GM18868 (cell line): ENCODE measurements at regions not wholly inside any gene's neighbourhood (a gene's known extent, or its start where the extent isn't known, plus 50 kb on each side); places are given as distances from the start of the nearest gene placed in this dataset.
A peak's percentile ranks its signal among the peaks of the same experiment; 100 is the strongest.

Source experiments
- ATAC-seq: cut with Tn5 transposase; IDR thresholded peaks from one replicate; pipeline ENCODE4 v1.9.1; 2021; ENCODE audit warnings: mild to moderate bottlenecking, moderate library complexity; ENCODE audit not compliant: unreplicated experiment

GRCh38 chr1:98428864-98429263, 232.7 kb upstream of the SNX7 start:
- ATAC-seq, result no peak

DNA sequence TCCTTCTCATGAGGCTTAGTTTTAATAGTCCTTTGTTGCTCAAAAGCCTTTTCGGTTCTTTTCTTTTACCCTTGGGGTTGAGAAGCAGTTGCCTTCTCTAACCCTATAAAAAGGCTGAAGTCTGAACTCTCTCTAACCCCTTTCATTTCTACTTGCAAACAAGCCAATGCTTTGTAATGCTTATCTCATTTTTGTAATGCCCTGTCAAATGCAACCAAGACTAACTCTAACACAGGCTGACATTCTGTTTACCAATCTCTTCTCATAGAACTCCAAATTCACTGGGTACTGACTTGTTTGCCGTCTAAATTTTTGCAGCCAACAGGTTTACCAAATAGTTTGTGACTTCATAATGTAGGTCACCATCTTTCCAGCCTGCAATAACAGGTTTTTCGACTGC, 233.9 kb upstream of the SNX7 start:
- no peak for ATAC-seq

DNA sequence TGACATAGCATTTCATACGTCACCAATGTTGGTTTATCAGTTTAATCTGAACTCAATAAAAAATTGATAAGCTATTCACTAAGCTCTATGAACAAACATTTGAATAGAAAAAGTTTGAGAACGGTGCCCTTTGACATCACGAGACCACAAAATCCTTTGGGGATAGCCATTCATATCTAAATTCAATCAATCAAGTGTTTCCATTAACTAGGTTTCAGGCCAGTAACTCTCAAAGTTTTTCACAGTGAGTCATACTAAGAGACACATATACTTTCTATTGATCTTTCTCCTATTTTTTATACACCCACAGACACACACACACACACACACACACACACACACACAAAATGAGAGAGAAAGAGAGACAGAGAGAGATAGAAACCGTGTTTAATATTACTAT, 235.4 kb upstream of the SNX7 start:
- no peak for ATAC-seq

- ATAC-seq, result no peak
Observed at GRCh38 chr1:98422816-98423215, 238.7 kb upstream of the SNX7 start.

DNA sequence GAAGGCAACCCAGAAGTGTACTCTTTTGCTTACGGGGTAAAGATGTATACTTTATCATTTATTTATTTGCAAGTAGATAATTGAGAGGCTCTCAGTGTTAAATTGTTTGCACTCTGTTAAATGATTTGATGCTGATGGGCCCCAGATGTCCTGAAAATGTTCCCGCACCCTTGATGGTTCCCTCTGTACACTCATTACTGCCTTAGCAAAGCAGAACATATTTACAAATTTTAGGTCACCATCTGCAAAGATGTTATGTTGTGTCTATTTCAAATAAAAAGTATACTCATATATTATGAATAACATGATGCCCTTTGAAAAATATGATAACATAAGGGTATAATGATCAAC, 240.5 kb upstream of the SNX7 start:
- no peak for ATAC-seq

DNA sequence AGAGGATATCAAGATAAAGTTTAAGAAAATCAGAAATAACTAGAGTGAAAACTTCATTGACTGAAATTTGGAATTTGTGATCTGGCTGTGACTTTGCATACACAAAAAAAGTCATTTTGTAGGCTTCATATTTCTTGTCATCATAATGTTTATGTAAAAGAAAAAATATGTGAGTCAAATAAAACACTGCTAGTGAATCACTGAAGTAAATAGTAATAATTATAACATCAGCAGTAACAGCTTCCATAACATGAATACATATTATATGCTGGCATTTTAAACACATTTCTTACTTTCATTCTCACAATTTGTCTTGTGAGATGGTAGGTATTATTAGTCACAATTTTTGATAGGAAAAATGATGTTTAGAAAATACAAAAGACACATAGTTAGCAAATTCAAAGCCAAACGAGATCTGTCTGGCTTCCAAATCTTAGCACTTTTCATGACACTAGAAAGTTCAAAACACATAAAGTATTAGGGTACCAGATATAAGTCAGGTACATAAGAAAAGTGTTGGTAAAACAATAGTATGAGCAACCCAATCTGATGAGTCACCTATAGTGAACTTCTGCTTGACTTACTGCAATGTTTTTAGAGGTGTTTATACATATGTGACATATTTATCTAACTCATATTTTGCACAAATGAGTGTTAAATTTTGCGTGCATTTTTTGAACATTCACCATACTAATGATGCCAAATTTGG, 241.0 kb upstream of the SNX7 start:
- ATAC-seq, result no peak

- ATAC-seq, result no peak
Observed at GRCh38 chr1:98417820-98418219, 243.7 kb upstream of the SNX7 start.

DNA sequence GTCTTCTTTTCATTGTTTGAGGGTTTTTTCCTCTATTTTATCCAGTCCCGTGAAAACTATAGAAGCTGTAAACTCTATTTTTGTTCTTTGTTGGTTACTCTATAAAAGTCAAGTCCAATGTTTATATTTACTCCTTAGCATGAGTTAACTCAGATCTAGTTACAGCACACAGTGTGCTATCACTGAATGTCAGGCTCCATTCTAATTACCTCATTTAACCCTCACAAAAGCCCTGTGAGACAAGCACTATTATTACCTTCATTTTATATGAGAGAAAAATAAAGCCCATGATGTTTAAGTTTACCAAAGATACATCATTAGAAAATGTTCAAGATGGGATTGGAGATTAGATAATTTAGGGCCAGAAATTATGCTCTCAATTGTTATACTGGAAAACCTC, 251.4 kb upstream of the SNX7 start:
- no peak for ATAC-seq

GRCh38 chr1:98406352-98407088, 255.0 kb upstream of the SNX7 start:
- no peak for ATAC-seq

GRCh38 chr1:98405581-98406074, 255.9 kb upstream of the SNX7 start:
- ATAC-seq, result peak; percentile 62

GRCh38 chr1:98404866-98405265, 256.7 kb upstream of the SNX7 start:
- no peak for ATAC-seq

- no peak for ATAC-seq
Observed at GRCh38 chr1:98403963-98404480, 257.5 kb upstream of the SNX7 start.

- ATAC-seq, result peak; percentile 27
Observed at GRCh38 chr1:98402860-98403259, 258.7 kb upstream of the SNX7 start.

GRCh38 chr1:98400446-98400845, 261.1 kb upstream of the SNX7 start:
- ATAC-seq, result no peak

DNA sequence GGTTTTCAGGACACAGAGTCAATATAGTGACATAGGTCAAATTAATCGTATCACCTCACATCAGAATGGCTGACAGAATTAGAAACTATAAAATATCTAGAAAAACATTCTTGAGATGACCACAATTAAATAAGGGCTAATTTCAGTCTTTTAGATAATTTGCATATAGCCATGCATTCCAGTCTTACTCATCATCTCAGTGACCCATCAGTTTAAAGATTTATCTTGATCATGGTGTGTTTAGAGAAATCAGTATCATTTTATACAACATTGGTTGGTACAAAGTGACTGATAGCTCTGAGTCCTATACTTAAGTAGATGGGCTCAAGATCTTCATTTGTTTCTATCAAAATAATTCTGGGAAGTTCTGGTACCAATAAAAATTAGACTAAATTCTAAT, 262.3 kb upstream of the SNX7 start:
- no peak for ATAC-seq

GRCh38 chr1:98398649-98399048, 262.9 kb upstream of the SNX7 start:
- ATAC-seq, result no peak

DNA sequence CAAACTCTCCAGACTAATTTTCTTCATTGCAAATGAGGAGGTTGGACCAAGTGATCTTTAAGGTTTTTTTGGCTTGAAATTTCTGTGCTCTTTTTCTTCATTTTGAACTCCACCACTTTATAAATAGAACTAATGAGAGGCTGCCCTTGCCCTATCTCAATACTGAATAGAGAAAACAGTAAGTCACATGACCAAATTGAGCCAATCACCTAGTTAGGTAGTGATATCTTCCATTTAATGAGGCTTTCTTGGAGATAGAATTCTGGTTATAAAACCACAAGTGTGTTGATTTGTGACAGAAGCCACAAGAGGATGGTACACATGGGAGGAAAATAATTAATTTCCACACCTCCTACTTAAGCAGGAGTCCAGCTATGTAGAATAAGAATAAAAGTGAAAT, 263.4 kb upstream of the SNX7 start:
- ATAC-seq, result no peak

- no peak for ATAC-seq
Observed at GRCh38 chr1:98393719-98394118, 267.8 kb upstream of the SNX7 start.

DNA sequence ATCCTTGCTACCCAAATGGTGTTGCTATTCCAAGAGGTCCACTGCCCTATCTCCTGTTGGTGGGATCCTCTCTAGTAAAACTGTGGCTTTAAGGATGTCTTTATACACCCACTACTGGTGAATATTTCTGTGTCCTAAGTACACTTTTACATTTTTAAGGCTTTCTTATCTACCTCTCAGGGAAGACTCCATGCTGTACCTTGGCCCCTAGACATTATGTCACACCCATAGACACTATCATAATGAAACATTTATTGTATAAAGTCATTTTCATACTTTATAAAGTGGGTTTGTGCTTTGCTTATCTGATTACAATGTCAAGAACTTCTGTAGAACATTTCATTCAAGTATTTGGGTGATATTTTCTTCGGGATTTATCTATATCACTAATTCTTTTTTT, 270.3 kb upstream of the SNX7 start:
- ATAC-seq, result no peak

DNA sequence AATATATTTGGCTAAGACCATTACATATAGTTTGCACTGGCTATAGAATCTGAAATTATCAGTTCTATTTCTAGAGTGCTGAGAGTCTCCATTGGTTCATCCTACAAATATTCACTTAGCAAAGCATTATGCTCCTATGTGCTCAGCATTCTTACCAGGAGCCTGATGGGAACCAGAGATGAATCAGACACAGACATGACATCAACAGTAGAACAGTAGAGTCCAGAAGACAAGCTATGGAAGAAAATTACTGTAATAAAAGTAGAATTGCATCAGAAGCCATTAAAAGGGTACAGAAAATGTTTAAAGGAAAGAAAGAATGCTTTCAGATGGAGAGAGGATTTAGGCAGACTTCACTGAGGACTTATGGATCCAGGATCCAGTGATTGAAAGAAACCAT, 271.7 kb upstream of the SNX7 start:
- no peak for ATAC-seq

DNA sequence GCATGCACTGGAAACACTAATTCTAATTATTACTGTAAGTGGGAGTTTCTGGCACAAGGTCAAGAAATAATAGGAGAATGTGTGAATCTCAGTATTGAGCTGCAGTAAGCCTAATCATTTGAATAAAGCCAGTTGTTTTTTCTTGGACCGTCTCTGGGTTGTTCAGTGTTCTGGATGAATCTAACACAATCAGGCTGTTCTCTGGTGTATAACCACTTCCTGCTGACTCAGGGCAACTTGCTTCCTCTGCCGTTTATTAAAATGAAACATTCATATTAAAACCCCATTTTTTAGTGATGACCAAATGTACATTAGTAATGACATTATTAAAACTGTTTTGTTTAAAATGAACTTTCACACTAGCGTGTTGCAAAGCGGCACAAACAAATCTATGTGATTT, 273.1 kb upstream of the SNX7 start:
- ATAC-seq, result peak; percentile 81

DNA sequence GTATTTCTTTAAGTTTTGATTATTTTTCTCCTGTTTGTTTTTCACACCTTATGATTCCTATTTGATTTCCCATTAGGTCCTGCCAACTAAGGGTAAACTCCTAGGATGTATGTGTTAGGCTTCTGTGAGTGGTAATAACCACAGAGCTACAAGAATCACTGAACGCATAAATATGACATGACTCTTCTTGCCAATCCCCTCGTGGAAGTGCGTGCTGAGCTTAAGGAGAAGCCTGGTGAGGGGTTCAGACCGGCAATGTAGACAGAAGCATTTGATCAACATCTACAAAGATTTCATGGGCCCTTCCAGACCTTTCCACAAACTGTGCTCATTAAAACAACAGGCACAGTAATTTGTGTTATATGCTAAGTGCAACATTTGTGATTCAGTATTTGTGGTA, 273.8 kb upstream of the SNX7 start:
- no peak for ATAC-seq
